ENCODE measurements at regions not wholly inside any gene's neighbourhood (a gene's known extent, or its start where the extent isn't known, plus 50 kb on each side); places are given as distances from the start of the nearest gene placed in this dataset.

GRCh38 chr7:91811236-91811635 lies 69.3 kb downstream of the MTERF1 start:
- FAIRE-seq = no peak
- in situ Hi-C loops (cut with MboI) = no loop called here
- SMC1A ChIA-PET (ENCODE audit: uncharacterized antibody, unreplicated experiment) = interaction anchor here (1.4 kb wide), 1 partner anchor 18 kb away, joined by 4 read pairs; no protein-coding TSS in a partner anchor

GRCh38 chr7:91811641-91812040 lies 68.9 kb downstream of the MTERF1 start:
- ATAC-seq = no peak
- no peaks in the 10 kb centered on the region for H3K4me1 ChIP-seq (ENCODE audit: control insufficient read depth, insufficient read depth, low read length)
- DNase-seq (ENCODE audit: low read depth, low spot score) = no peak
- no peaks in the 10 kb centered on the region for H3K79me2 ChIP-seq (ENCODE audit: control insufficient read depth, insufficient read depth, low read length)
- intact Hi-C loops (cut with micrococcal nuclease; ENCODE audit: unreplicated experiment) = no loop called here
- no peak overlapping the region for H3K9ac ChIP-seq (ENCODE audit: control insufficient read depth, insufficient read depth, low read length)
- H3K4me2 ChIP-seq (ENCODE audit: control insufficient read depth, insufficient read depth) = no peak overlapping the region
- RAD21 ChIA-PET (ENCODE audit: unreplicated experiment) = no interaction called here
- H2AFZ ChIP-seq (ENCODE audit: control insufficient read depth, low read depth, low read length) = no peak overlapping the region
- no peaks in the 10 kb centered on the region for H4K20me1 ChIP-seq (ENCODE audit: control insufficient read depth, insufficient read depth)
- H3K4me3 ChIP-seq = no peak overlapping the region
- in situ Hi-C loops (cut with MboI) = no loop called here
- SMC1A ChIA-PET (ENCODE audit: uncharacterized antibody, unreplicated experiment) = interaction anchor here (1.4 kb wide), 1 partner anchor 17 kb away, joined by 4 read pairs; no protein-coding TSS in a partner anchor
- POLR2A ChIA-PET = no interaction called here
- no peaks in the 10 kb centered on the region for H3K9me3 ChIP-seq (replicated peaks; ENCODE audit: control insufficient read depth, insufficient read depth, low read length)
- 35% methylated on average over 2 of the region's 2 CpGs for WGBS (ENCODE audit: insufficient coverage, insufficient replicate concordance, low lambda C conversion rate, missing lambda C conversion rate)
- BruUV-seq (replicated peaks) = no TSS peak
- H3K36me3 ChIP-seq (ENCODE audit: control insufficient read depth in 2 of 2, insufficient read depth in 2 of 2, low read length in 1 of 2) = no peaks in the 10 kb centered on the region
- CTCF ChIA-PET = interaction anchor here (1.0 kb wide), 2 partner anchors 19 to 636 kb away, joined by 3 read pairs; partner anchors contain the start of gene GATAD1
- no peak for FAIRE-seq
- no peaks in the 10 kb centered on the region for H3K27me3 ChIP-seq (replicated peaks in 1 of 2; ENCODE audit: control insufficient read depth in 2 of 2, insufficient read depth in 2 of 2, low read length in 1 of 2)
- no peak for TF ChIP-seq NFYB (IDR thresholded peaks at IDR 0.05; ENCODE audit: insufficient read depth, low read depth, low read length)
- TF ChIP-seq SMAD1 (IDR thresholded peaks at IDR 0.05; ENCODE audit: low read depth, partially characterized antibody) = no peak
- TF ChIP-seq NRF1 (conservative IDR thresholded peaks at IDR 0.05; ENCODE audit: low read depth, low read length) = no peak
- no peak for TF ChIP-seq RBBP5 (conservative IDR thresholded peaks at IDR 0.05)
- TF ChIP-seq NBN (IDR thresholded peaks at IDR 0.05) = no peak
- TF ChIP-seq EZH2 (IDR thresholded peaks at IDR 0.05; ENCODE audit: borderline replicate concordance, control insufficient read depth, low read depth, low read length) = no peak
- TF ChIP-seq NFXL1 (IDR thresholded peaks at IDR 0.05; ENCODE audit: borderline replicate concordance) = no peak
- no peak for TF ChIP-seq RCOR1 (conservative IDR thresholded peaks at IDR 0.05; ENCODE audit: low read depth, low read length)
- no peak for TF ChIP-seq CTCF (IDR thresholded peaks at IDR 0.05 in 2 of 3, conservative IDR thresholded peaks at IDR 0.05 in 1 of 3; ENCODE audit: control insufficient read depth in 2 of 3, extremely low read depth in 1 of 3, insufficient read depth in 1 of 3, low read depth in 3 of 3, low read length in 3 of 3)
- no peak for TF ChIP-seq SMAD5 (IDR thresholded peaks at IDR 0.05; ENCODE audit: low read depth)
- no peak for TF ChIP-seq HDAC6 (IDR thresholded peaks at IDR 0.05; ENCODE audit: unreplicated experiment)
- TF ChIP-seq POLR2AphosphoS2 (IDR thresholded peaks at IDR 0.05; ENCODE audit: low read depth, low read length) = no peak
- no peak for TF ChIP-seq TCF7 (IDR thresholded peaks at IDR 0.05; ENCODE audit: borderline replicate concordance)
- TF ChIP-seq JUND (IDR thresholded peaks at IDR 0.05; ENCODE audit: low read depth, low read length) = no peak
- H3K27ac ChIP-seq (ENCODE audit: control insufficient read depth, insufficient read depth) = no peak overlapping the region

More at GRCh38 chr7:91811236-91811635, 69.3 kb downstream of the MTERF1 start:
- DNase-seq (ENCODE audit: low read depth, low spot score) = no peak
- no peak for TF ChIP-seq IRF4 (IDR thresholded peaks at IDR 0.05; ENCODE audit: low read depth, low read length)
- TF ChIP-seq SUZ12 (IDR thresholded peaks at IDR 0.05; ENCODE audit: unreplicated experiment) = no peak
- WGBS (ENCODE audit: insufficient coverage, insufficient replicate concordance, low lambda C conversion rate, missing lambda C conversion rate) = 18% methylated on average over 3 of the region's 3 CpGs
- H4K20me1 ChIP-seq (ENCODE audit: control insufficient read depth, insufficient read depth) = no peaks in the 10 kb centered on the region
- ChIA-PET CTCF (interaction anchor here (1.0 kb wide), 2 partner anchors 19 to 636 kb away, joined by 3 read pairs; partner anchors contain the start of gene GATAD1), RAD21 (ENCODE audit: unreplicated experiment) (no interaction called here), POLR2A (no interaction called here)
- BruUV-seq (replicated peaks) = no TSS peak
- intact Hi-C loops (cut with micrococcal nuclease; ENCODE audit: unreplicated experiment) = no loop called here
- H3K79me2 ChIP-seq (ENCODE audit: control insufficient read depth, insufficient read depth, low read length) = no peaks in the 10 kb centered on the region
- H3K4me2 ChIP-seq (ENCODE audit: control insufficient read depth, insufficient read depth) = no peak overlapping the region
- no peak overlapping the region for H3K27ac ChIP-seq (ENCODE audit: control insufficient read depth, insufficient read depth)
- H3K9ac ChIP-seq (ENCODE audit: control insufficient read depth, insufficient read depth, low read length) = no peak overlapping the region
- H3K27me3 ChIP-seq (replicated peaks in 1 of 2; ENCODE audit: control insufficient read depth in 2 of 2, insufficient read depth in 2 of 2, low read length in 1 of 2) = no peaks in the 10 kb centered on the region
- no peaks in the 10 kb centered on the region for H3K36me3 ChIP-seq (ENCODE audit: control insufficient read depth in 2 of 2, insufficient read depth in 2 of 2, low read length in 1 of 2)
- H3K4me1 ChIP-seq (ENCODE audit: control insufficient read depth, insufficient read depth, low read length) = no peaks in the 10 kb centered on the region
- no peaks in the 10 kb centered on the region for H3K9me3 ChIP-seq (replicated peaks; ENCODE audit: control insufficient read depth, insufficient read depth, low read length)
- H3K4me3 ChIP-seq = no peak overlapping the region
- H2AFZ ChIP-seq (ENCODE audit: control insufficient read depth, low read depth, low read length) = no peak overlapping the region
- ATAC-seq = no peak
